GOT3 (cell line): ENCODE measurements at regions not wholly inside any gene's neighbourhood (a gene's known extent, or its start where the extent isn't known, plus 50 kb on each side); places are given as distances from the start of the nearest gene placed in this dataset.

Experiments
- DNase-seq: peaks from one replicate; lab custom pipeline; 2025; ENCODE audit warnings: mixed read lengths; lab: John Stamatoyannopoulos, UW

- no peak for DNase-seq
Observed at GRCh38 chr20:48015141-48015910, 230.0 kb upstream of the SULF2 start.

- DNase-seq, result no peak
Observed at GRCh38 chr20:48012401-48012974, 227.2 kb upstream of the SULF2 start.

GRCh38 chr20:48011025-48011424, 225.7 kb upstream of the SULF2 start:
- DNase-seq, result no peak

- no peak for DNase-seq
Observed at GRCh38 chr20:48010623-48011022, 225.3 kb upstream of the SULF2 start.

GRCh38 chr20:48008850-48009515, 223.7 kb upstream of the SULF2 start:
- no peak for DNase-seq

GRCh38 chr20:48007351-48007750, 222.1 kb upstream of the SULF2 start:
- DNase-seq, result no peak

- peak; percentile 38 for DNase-seq
Observed at GRCh38 chr20:48006036-48006833, 221.0 kb upstream of the SULF2 start.

- DNase-seq, result no peak
Observed at GRCh38 chr20:48003021-48003420, 217.7 kb upstream of the SULF2 start.

GRCh38 chr20:48002517-48002970, 217.3 kb upstream of the SULF2 start:
- no peak for DNase-seq

- DNase-seq, result no peak
Observed at GRCh38 chr20:47999166-47999565, 213.9 kb upstream of the SULF2 start.

GRCh38 chr20:47998736-47999135, 213.5 kb upstream of the SULF2 start:
- no peak for DNase-seq

- DNase-seq, result no peak
Observed at GRCh38 chr20:47995661-47996060, 210.4 kb upstream of the SULF2 start.

- no peak for DNase-seq
Observed at GRCh38 chr20:47993817-47994216, 208.5 kb upstream of the SULF2 start.

- no peak for DNase-seq
Observed at GRCh38 chr20:47993035-47993755, 207.9 kb upstream of the SULF2 start.

GRCh38 chr20:47991875-47992488, 206.7 kb upstream of the SULF2 start:
- DNase-seq, result no peak

- no peak for DNase-seq
Observed at GRCh38 chr20:47990507-47991150, 205.3 kb upstream of the SULF2 start.

- no peak for DNase-seq
Observed at GRCh38 chr20:47989957-47990356, 204.7 kb upstream of the SULF2 start.

- DNase-seq, result no peak
Observed at GRCh38 chr20:47988676-47989075, 203.4 kb upstream of the SULF2 start.

GRCh38 chr20:47985092-47985850, 200.0 kb upstream of the SULF2 start:
- no peak for DNase-seq

GRCh38 chr20:47984437-47984836, 199.2 kb upstream of the SULF2 start:
- no peak for DNase-seq
